ENCODE measurements at regions not wholly inside any gene's neighbourhood (a gene's known extent, or its start where the extent isn't known, plus 50 kb on each side); places are given as distances from the start of the nearest gene placed in this dataset.

GRCh38 chr6:165045631-165046030 is 263.8 kb downstream of the C6orf118 start:
- TF ChIP-seq CTCF (IDR thresholded peaks at IDR 0.05; ENCODE audit: low read depth, low read length, missing control alignments): no peak
- DNase-seq (ENCODE audit: low read depth): no peak
- no peak overlapping the region for H3K4me3 ChIP-seq (ENCODE audit: low read depth, low read length)

GRCh38 chr6:165042912-165043311 is 266.5 kb downstream of the C6orf118 start:
- DNase-seq (ENCODE audit: low read depth): no peak
- TF ChIP-seq CTCF (IDR thresholded peaks at IDR 0.05; ENCODE audit: low read depth, low read length, missing control alignments): no peak
- no peak overlapping the region for H3K4me3 ChIP-seq (ENCODE audit: low read depth, low read length)

- no peak for DNase-seq (ENCODE audit: low read depth)
- no peak for TF ChIP-seq CTCF (IDR thresholded peaks at IDR 0.05; ENCODE audit: low read depth, low read length, missing control alignments)
- H3K4me3 ChIP-seq (ENCODE audit: low read depth, low read length): no peak overlapping the region
Measured at GRCh38 chr6:165040440-165040839, 269.0 kb downstream of the C6orf118 start.

GRCh38 chr6:165034271-165034741 is 275.1 kb downstream of the C6orf118 start:
- no peak overlapping the region for H3K4me3 ChIP-seq (ENCODE audit: low read depth, low read length)
- no peak for TF ChIP-seq CTCF (IDR thresholded peaks at IDR 0.05; ENCODE audit: low read depth, low read length, missing control alignments)
- no peak for DNase-seq (ENCODE audit: low read depth)

GRCh38 chr6:165031502-165031901 is 277.9 kb downstream of the C6orf118 start:
- DNase-seq (ENCODE audit: low read depth): no peak
- H3K4me3 ChIP-seq (ENCODE audit: low read depth, low read length): no peak overlapping the region
- no peak for TF ChIP-seq CTCF (IDR thresholded peaks at IDR 0.05; ENCODE audit: low read depth, low read length, missing control alignments)

- no peak for DNase-seq (ENCODE audit: low read depth)
- H3K4me3 ChIP-seq (ENCODE audit: low read depth, low read length): no peak overlapping the region
- TF ChIP-seq CTCF (IDR thresholded peaks at IDR 0.05; ENCODE audit: low read depth, low read length, missing control alignments): no peak
Measured at GRCh38 chr6:165025040-165025439, 284.4 kb downstream of the C6orf118 start.

- DNase-seq (ENCODE audit: low read depth): no peak
- TF ChIP-seq CTCF (IDR thresholded peaks at IDR 0.05; ENCODE audit: low read depth, low read length, missing control alignments): no peak
- no peak overlapping the region for H3K4me3 ChIP-seq (ENCODE audit: low read depth, low read length)
Measured at GRCh38 chr6:165019681-165020080, 289.7 kb downstream of the C6orf118 start.

Measured in GM12864 (cell line).